ENCODE measurements at regions not wholly inside any gene's neighbourhood (a gene's known extent, or its start where the extent isn't known, plus 50 kb on each side); places are given as distances from the start of the nearest gene placed in this dataset.

- TF ChIP-seq CTCF (IDR thresholded peaks at IDR 0.05) (peak; percentile 72), REST (IDR thresholded peaks at IDR 0.05; ENCODE audit: insufficient read depth in 1 of 2, low read depth in 2 of 2, low read length in 1 of 2) (no peak), POLR2AphosphoS5 (IDR thresholded peaks at IDR 0.05; ENCODE audit: low read depth, low read length) (no peak), SIN3A (IDR thresholded peaks at IDR 0.05; ENCODE audit: borderline replicate concordance, insufficient read depth, low read depth, low read length) (no peak), TCF7L2 (IDR thresholded peaks at IDR 0.05; ENCODE audit: low read depth, low read length) (no peak)
Measured at GRCh38 chr21:20443558-20444155, 554.6 kb upstream of the NCAM2 start.
